ENCODE measurements at regions not wholly inside any gene's neighbourhood (a gene's known extent, or its start where the extent isn't known, plus 50 kb on each side); places are given as distances from the start of the nearest gene placed in this dataset.

DNA sequence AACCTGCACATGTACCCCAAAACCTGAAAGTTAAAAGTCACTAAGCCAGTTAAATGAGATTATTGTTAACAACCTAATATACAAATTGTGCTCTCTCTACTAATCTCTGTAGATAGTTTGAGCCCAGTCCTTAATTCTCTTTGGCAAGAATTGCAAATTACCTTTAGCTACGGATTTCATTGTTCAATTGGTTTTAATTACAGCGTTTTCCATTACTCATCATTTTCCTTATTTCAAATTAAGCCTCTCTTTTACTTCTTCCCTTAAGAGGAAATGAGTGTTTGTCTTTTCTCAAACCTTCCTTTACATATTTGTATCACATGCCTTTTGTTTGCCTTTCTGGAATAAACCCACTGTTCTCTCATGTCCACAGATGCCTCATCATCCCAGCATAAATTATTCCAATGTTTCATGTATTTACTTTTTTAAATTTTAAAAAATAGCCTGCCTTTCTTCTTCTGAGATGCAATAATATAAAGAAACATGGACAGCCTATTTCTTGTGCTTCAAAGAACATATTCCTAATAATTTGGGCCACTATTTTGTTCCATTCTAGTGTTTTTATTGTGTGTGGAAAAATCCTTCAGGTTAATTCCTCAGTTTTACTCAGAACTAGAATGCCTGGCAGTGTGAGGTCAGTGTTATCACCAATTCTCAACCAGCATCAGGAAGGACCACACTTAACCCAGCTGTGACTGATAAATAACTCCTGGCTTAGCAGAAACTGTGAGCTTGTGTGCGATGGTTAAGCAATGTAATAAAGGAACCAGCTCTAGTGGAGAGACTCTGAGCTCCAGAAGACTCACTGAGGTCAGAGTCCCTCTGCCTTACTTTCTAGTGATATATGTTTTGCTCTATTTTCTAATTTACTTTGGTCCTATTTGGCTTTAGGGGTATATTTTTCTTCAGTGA, 600.5 kb downstream of the LTN1 start:
- Mint-ChIP-seq H3K4me1 (no peaks in the 10 kb centered on the region), H3K4me3 (no peak overlapping the region), H3K27me3 (ENCODE audit: insufficient read depth, low read depth, poor library complexity) (no peaks in the 10 kb centered on the region), H3K36me3 (ENCODE audit: low read depth) (peaks cover 11% of the 10 kb centered on the region), H3K27ac (no peak overlapping the region), H3K9me3 (peaks cover 20% of the 10 kb centered on the region)
- Histone ChIP-seq H3K4me3 (no peak overlapping the region), H3K9me2 (ENCODE audit: insufficient read depth) (peaks cover 10% of the 10 kb centered on the region), H3K4me2 (no peak overlapping the region), H4K20me1 (replicated peaks; ENCODE audit: insufficient read depth) (no peaks in the 10 kb centered on the region), H3K36me3 (ENCODE audit: insufficient read depth) (no peaks in the 10 kb centered on the region), H3K79me2 (replicated peaks; ENCODE audit: insufficient read depth) (no peaks in the 10 kb centered on the region), H2AFZ (no peak overlapping the region), H3K27me3 (ENCODE audit: insufficient read depth) (no peaks in the 10 kb centered on the region), H3K27ac (ENCODE audit: low read depth) (no peak overlapping the region), H3F3A (replicated peaks; ENCODE audit: low read depth) (no peaks in the 10 kb centered on the region), H3K4me1 (ENCODE audit: insufficient read depth) (no peaks in the 10 kb centered on the region)
- TF ChIP-seq ZNF114 (CRISPR knock-in tag; IDR thresholded peaks at IDR 0.05) (no peak), ETS1 (IDR thresholded peaks at IDR 0.05) (no peak), EZH2 (IDR thresholded peaks at IDR 0.05; ENCODE audit: low read depth, unreplicated experiment) (no peak), REST (IDR thresholded peaks at IDR 0.05; ENCODE audit: unreplicated experiment) (no peak), CTCF (conservative IDR thresholded peaks at IDR 0.05; ENCODE audit: low read depth in 2 of 2) (no peak), ZNF462 (CRISPR knock-in tag; IDR thresholded peaks at IDR 0.05) (no peak), CREB1 (CRISPR knock-in tag; IDR thresholded peaks at IDR 0.05; ENCODE audit: low read depth) (no peak), ZNF331 (CRISPR knock-in tag; IDR thresholded peaks at IDR 0.05; ENCODE audit: low read depth) (no peak), JUNB (IDR thresholded peaks at IDR 0.05; ENCODE audit: unreplicated experiment) (no peak), STAT1 (IDR thresholded peaks at IDR 0.05; ENCODE audit: unreplicated experiment) (no peak), EZH2phosphoT487 (IDR thresholded peaks at IDR 0.05; ENCODE audit: unreplicated experiment) (no peak), NANOG (IDR thresholded peaks at IDR 0.05; ENCODE audit: borderline replicate concordance) (no peak)
- no peak for DNase-seq (ENCODE audit: low spot score)
- ATAC-seq, result no peak

All from GM23338 (cell line).